Lower leg skin (tissue), 4 donors: ENCODE measurements at regions not wholly inside any gene's neighbourhood (a gene's known extent, or its start where the extent isn't known, plus 50 kb on each side); places are given as distances from the start of the nearest gene placed in this dataset.

Experiments
- DNase-seq, 2 donors: peaks; one replicate each; pipeline ENCODE4 v3.0.0-alpha.2; 2019; ENCODE audit warnings: low spot score in 2 of 2
- H3K4me3 ChIP-seq: fragments of 200-600 bp; sonication (generic); 2 replicates; pipeline ENCODE4 v1.5.1; 2017; ENCODE audit warnings: mild to moderate bottlenecking, low read depth; ENCODE audit not compliant: poor library complexity, severe bottlenecking
- CTCF ChIP-seq, 3 donors: fragments of 450-650 bp; IDR thresholded peaks; one replicate each; pipeline ENCODE4 v1.5.1; 2016; ENCODE audit warnings: antibody characterized with exemption in 3 of 3, mild to moderate bottlenecking in 3 of 3, moderate library complexity in 2 of 3
- POLR2A ChIP-seq, 2 donors: fragments of 450-650 bp; IDR thresholded peaks; one replicate each; pipeline ENCODE4 v1.6.1; 2016 to 2017; ENCODE audit warnings: antibody characterized with exemption in 2 of 2, mild to moderate bottlenecking in 1 of 2, moderate library complexity in 1 of 2
- WGBS, 2 donors: methylation state at CpG; one replicate each; pipeline ENCODE4 v1.1.5; 2018; 5-methylcytosine and 5-hydroxymethylcytosine counted together
- intact Hi-C: fragments of 100-400 bp; cut with DNase I; formaldehyde crosslinking; loops from one replicate; pipeline ENCODE4 v1.15.0; 2023; ENCODE audit warnings: low total_unique reads

- no peak for DNase-seq
- no peak overlapping the region for H3K4me3 ChIP-seq
- WGBS, 2 donors = 96 to 98% methylated on average over 4 of the region's 4 CpGs
- intact Hi-C loops = no loop called here
- no peak for TF ChIP-seq CTCF (IDR thresholded peaks at IDR 0.05)
- no peak for TF ChIP-seq POLR2A (IDR thresholded peaks at IDR 0.05)
These were observed 116.8 kb downstream of the TES start for GRCh38 chr7:116327135-116327534.

- 77 to 87% methylated on average over 7 of the region's 7 CpGs for WGBS, 2 donors
- TF ChIP-seq CTCF (IDR thresholded peaks at IDR 0.05) (no peak), POLR2A (IDR thresholded peaks at IDR 0.05) (no peak)
- intact Hi-C loops = no loop called here
- no peak for DNase-seq
- H3K4me3 ChIP-seq = no peak overlapping the region
These were observed 117.4 kb downstream of the TES start for GRCh38 chr7:116327752-116328151.

GRCh38 chr7:116328161-116328560, 117.8 kb downstream of the TES start:
- 49 to 67% methylated on average over 1 of the region's 1 CpG for WGBS, 2 donors
- DNase-seq = no peak
- intact Hi-C loops = no loop called here
- no peak for TF ChIP-seq POLR2A (IDR thresholded peaks at IDR 0.05)
- no peak for TF ChIP-seq CTCF (IDR thresholded peaks at IDR 0.05)
- H3K4me3 ChIP-seq = no peak overlapping the region

- no peak for DNase-seq
- 57 to 71% methylated on average over 1 of the region's 1 CpG for WGBS, 2 donors
- no peak for TF ChIP-seq CTCF (IDR thresholded peaks at IDR 0.05)
- no peak for TF ChIP-seq POLR2A (IDR thresholded peaks at IDR 0.05)
- H3K4me3 ChIP-seq = no peak overlapping the region
- intact Hi-C loops = no loop called here
These were observed 119.6 kb downstream of the TES start for GRCh38 chr7:116329686-116330503.

GRCh38 chr7:116331020-116331419, 120.7 kb downstream of the TES start:
- no peak overlapping the region for H3K4me3 ChIP-seq
- no peak for TF ChIP-seq CTCF (IDR thresholded peaks at IDR 0.05)
- TF ChIP-seq POLR2A (IDR thresholded peaks at IDR 0.05) = no peak
- DNase-seq = no peak
- intact Hi-C loops = no loop called here

- TF ChIP-seq CTCF (IDR thresholded peaks at IDR 0.05) (no peak), POLR2A (IDR thresholded peaks at IDR 0.05) (no peak)
- WGBS, 2 donors = 68 to 72% methylated on average over 3 of the region's 3 CpGs
- intact Hi-C loops = no loop called here
- no peak for DNase-seq
- no peak overlapping the region for H3K4me3 ChIP-seq
These were observed 122.4 kb downstream of the TES start for GRCh38 chr7:116332766-116333165.
